Psoas muscle (tissue), 7 donors: ENCODE measurements at regions not wholly inside any gene's neighbourhood (a gene's known extent, or its start where the extent isn't known, plus 50 kb on each side); places are given as distances from the start of the nearest gene placed in this dataset.
"Not testable (repeated sequence)": the region's sequence is repeated elsewhere in the genome, so short reads cannot be mapped to it uniquely, and the experiment has no call there.

Source experiments
- ATAC-seq, 4 donors: fragments of 200-7000 bp; cut with Tn5 transposase; one replicate each; pipeline ENCODE4 v1.9.1; 2020; ENCODE audit warnings: moderate library complexity in 3 of 4, mild to moderate bottlenecking in 2 of 4
- DNase-seq, 2 donors: peaks; one replicate each; pipeline ENCODE4 v3.0.0-alpha.2; 2020
- H3K27ac ChIP-seq: fragments of 200-600 bp; one replicate; pipeline ENCODE4 v1.8.0; 2022
- H3K27me3 ChIP-seq, 3 donors: fragments of 200-600 bp in 1 of 3; one replicate each; pipeline versions ENCODE4 v1.6.1 to v1.8.0; 2013 to 2022; ENCODE audit warnings: low read length in 2 of 3, mild to moderate bottlenecking in 2 of 3, moderate library complexity in 1 of 3; ENCODE audit not compliant: insufficient read depth in 3 of 3
- H3K36me3 ChIP-seq, 2 donors: fragments of 200-600 bp in 1 of 2; one replicate each; pipeline versions ENCODE4 v1.6.1 to v1.8.0; 2013 to 2022; ENCODE audit warnings: low read depth in 1 of 2, mild to moderate bottlenecking in 1 of 2, moderate library complexity in 1 of 2; ENCODE audit not compliant: insufficient read depth in 1 of 2
- H3K4me1 ChIP-seq: fragments of 200-600 bp; one replicate; pipeline ENCODE4 v1.8.0; 2022
- H3K4me3 ChIP-seq: fragments of 200-600 bp; one replicate; pipeline ENCODE4 v1.8.0; 2022; ENCODE audit warnings: mild to moderate bottlenecking
- H3K9me3 ChIP-seq: fragments of 200-600 bp; one replicate; pipeline ENCODE4 v1.8.0; 2022
- CTCF ChIP-seq: fragments of 200-600 bp; IDR thresholded peaks from one replicate; pipeline ENCODE4 v1.8.0; 2022; ENCODE audit warnings: antibody characterized with exemption
- WGBS, 3 donors: extraction: QIAGEN DNeasy Blood & Tissue Kit; methylation state at CpG; one replicate each; pipeline versions ENCODE4 v1.1.6 to v1.1.7; 2013; 5-methylcytosine and 5-hydroxymethylcytosine counted together
- intact Hi-C, 2 donors: fragments of 100-400 bp; cut with DNase I; formaldehyde crosslinking; loops; one replicate each; pipeline versions ENCODE4 v1.11.0 to v1.14.2; 2022
- donor health status: healthy with polysubstance abuse.
- donor health status: DM: no; HTN: no; CAD: no; lungs with moderate emphysema.
- donor health status: Bipolar disorder and iron deficiency.
- donor health status: healthy.
- donor health status: DM: yes; HTN: yes; CAD: no.
- donor health status: DM: no; HTN: no; CAD: no.
- donor health status: DM: yes; HTN: yes; CAD: no.

DNA sequence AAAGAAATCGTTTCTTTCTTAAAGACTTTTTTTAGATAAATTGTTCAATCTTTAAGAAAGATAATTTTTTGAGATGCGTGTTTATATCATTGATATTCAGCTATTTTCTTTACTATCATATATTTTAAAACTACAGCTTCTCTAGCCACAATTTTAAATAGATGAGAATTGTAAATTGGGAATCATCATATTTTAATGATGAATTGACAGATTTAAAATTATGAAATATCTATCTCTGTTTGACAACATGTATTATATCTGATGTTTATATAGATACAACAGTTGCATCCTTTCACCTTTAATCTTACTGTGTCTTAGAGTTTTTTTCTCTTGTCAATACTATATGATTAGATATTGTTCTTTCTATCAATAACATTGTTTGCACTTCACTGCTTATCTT, 762.3 kb upstream of the GJE1 start:
- Histone ChIP-seq H3K9me3 (peaks cover 8% of the 10 kb centered on the region), H3K4me1 (no peaks in the 10 kb centered on the region), H3K4me3 (no peak overlapping the region), H3K27ac (no peak overlapping the region), H3K36me3 (no peaks in the 10 kb centered on the region), H3K27me3 (no peaks in the 10 kb centered on the region)
- WGBS, 3 donors = 91 to 92% (median 92%) methylated on average over 2 of the region's 2 CpGs
- no peak for TF ChIP-seq CTCF
- DNase-seq (no peak), ATAC-seq (no peak)
- intact Hi-C loops = no loop called here

- WGBS, 3 donors = 82 to 100% (median 88%) methylated on average over 1 of the region's 1 CpG
Observed at GRCh38 chr6:141366796-141367195, 765.9 kb upstream of the GJE1 start.

DNA sequence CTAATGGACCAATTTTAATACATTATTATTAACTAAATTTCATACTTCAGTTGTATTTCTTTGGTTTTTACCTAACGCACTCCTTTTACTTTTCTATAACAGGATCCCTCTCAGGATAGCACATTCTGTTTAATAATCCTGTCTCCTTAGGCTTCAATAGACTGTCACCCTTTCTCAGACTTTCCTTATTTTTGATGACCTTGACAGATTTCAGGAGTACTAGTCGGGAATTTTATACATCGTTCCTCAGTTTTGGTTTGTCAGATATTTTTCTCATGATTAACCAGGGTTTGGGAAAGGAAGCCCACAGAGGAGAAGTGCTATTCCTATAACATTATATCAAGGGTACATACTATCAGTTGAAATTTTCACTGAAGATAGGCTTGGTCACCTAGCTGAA, 768.0 kb upstream of the GJE1 start:
- ATAC-seq (no peak), DNase-seq (no peak)
- no peaks in the 10 kb centered on the region for H3K4me1 ChIP-seq
- TF ChIP-seq CTCF = no peak
- WGBS, 3 donors = 91 to 96% (median 93%) methylated on average over 3 of the region's 3 CpGs
- intact Hi-C loops = no loop called here
- H3K4me3 ChIP-seq = no peak overlapping the region
- no peaks in the 10 kb centered on the region for H3K27me3 ChIP-seq
- no peaks in the 10 kb centered on the region for H3K36me3 ChIP-seq
- H3K9me3 ChIP-seq = peaks cover 7% of the 10 kb centered on the region
- H3K27ac ChIP-seq = no peak overlapping the region

More at GRCh38 chr6:141366796-141367195, 765.9 kb upstream of the GJE1 start:
- H3K36me3 ChIP-seq, H3K4me1 ChIP-seq, ATAC-seq, H3K4me3 ChIP-seq, DNase-seq, intact Hi-C loops, H3K27me3 ChIP-seq, H3K9me3 ChIP-seq, H3K27ac ChIP-seq: not testable (repeated sequence)

DNA sequence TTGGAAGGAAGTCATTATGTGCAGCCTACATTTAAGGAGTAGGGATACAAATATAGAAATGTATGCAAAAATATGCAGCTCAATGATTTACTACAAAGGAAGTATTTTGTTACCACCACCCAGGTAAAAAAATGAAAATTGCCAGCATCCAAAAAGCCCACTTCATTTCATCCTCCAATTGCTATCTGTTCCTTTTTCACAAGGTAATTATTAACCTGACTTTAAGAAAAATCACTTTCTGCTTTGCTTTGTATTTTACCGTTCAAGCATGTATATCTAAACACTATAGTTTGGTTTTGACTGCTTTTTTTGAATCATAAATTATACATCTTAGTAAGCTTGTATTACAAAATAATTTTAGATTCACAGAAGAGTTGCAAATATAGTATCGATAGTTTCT, 768.5 kb upstream of the GJE1 start:
- peaks cover 2% of the 10 kb centered on the region for H3K9me3 ChIP-seq
- no peak overlapping the region for H3K27ac ChIP-seq
- TF ChIP-seq CTCF = no peak
- no peak for ATAC-seq
- intact Hi-C loops = no loop called here
- no peaks in the 10 kb centered on the region for H3K36me3 ChIP-seq
- 93 to 95% (median 94%) methylated on average over 2 of the region's 2 CpGs for WGBS, 3 donors
- no peak overlapping the region for H3K4me3 ChIP-seq
- H3K4me1 ChIP-seq = no peaks in the 10 kb centered on the region
- DNase-seq = no peak
- H3K27me3 ChIP-seq = no peaks in the 10 kb centered on the region

DNA sequence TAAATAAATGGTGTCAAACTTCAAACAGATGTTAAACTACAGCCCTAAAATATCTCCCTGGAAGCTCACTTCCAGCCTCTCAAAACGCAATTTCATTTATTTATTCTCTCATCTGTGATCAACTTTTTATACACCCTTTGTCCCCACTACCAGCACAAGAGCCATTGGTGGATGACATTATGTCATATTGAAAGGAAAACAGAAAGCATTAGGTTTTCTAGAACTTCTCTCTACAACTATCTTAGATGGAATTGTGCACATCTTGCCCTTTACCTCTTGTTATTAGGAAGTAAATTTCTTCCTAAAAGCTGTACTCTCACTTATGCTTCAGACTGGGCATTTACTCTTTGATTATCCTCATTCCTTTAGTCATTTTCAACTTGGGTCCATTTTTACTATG, 771.2 kb upstream of the GJE1 start:
- H3K36me3 ChIP-seq = no peaks in the 10 kb centered on the region
- DNase-seq = no peak
- ATAC-seq = no peak
- no peak overlapping the region for H3K27ac ChIP-seq
- WGBS, 3 donors = 76 to 87% (median 81%) methylated on average over 1 of the region's 1 CpG
- no peak overlapping the region for H3K4me3 ChIP-seq
- TF ChIP-seq CTCF = no peak
- no peaks in the 10 kb centered on the region for H3K4me1 ChIP-seq
- no peaks in the 10 kb centered on the region for H3K9me3 ChIP-seq
- no peaks in the 10 kb centered on the region for H3K27me3 ChIP-seq
- intact Hi-C loops = no loop called here
